ENCODE measurements at regions not wholly inside any gene's neighbourhood (a gene's known extent, or its start where the extent isn't known, plus 50 kb on each side); places are given as distances from the start of the nearest gene placed in this dataset.

DNA sequence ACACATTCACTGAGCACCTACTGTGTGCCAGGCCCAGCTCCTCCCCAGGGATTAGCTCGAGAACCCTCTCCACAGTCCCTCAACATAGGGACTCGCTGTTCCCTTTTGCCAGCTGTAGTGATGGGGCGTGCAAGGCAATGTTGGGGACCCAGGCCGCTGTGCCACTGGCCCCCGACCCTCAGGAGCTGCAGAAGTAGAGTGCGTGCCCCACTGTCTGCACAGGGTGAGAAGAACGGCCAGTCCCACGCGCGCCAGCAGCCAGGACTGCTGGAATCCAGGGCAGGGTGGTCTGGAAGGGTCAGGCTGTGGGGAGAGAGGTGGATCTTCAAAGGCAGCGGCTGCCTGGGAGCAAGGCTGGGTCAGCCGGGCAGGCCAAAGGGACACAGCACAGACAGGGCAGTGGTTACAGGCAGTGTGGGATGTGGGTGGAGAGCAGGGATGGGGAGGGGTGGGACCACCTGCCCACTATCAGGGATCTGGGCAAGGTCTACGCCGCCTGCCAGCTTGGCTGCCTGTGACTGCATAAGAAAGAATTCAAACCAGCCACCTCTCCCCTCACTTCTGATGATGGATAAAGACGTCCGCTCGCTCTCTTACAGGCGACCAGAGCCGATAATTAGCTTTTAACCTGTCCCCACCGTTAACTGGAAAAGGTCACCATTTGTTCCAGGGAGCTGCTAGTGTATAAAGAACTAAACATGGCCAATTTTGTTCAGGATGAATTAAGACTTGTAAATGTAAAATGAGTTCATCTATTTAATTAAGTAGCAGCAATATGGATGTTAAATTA, 86.7 kb upstream of the GSE1 start:
- Histone ChIP-seq H3K4me1 (peaks cover 38% of the 10 kb centered on the region), H3K9me3 (no peaks in the 10 kb centered on the region), H3K4me3 (no peak overlapping the region), H3K36me3 (no peaks in the 10 kb centered on the region), H3K27me3 (no peaks in the 10 kb centered on the region), H3K27ac (no peak overlapping the region)
- no peak for DNase-seq (ENCODE audit: extremely low spot score in 2 of 2)
- intact Hi-C loops (cut with DNase I) = no loop called here
- TF ChIP-seq POLR2A (IDR thresholded peaks at IDR 0.05) = no peak
- TF ChIP-seq, protein P1, sequence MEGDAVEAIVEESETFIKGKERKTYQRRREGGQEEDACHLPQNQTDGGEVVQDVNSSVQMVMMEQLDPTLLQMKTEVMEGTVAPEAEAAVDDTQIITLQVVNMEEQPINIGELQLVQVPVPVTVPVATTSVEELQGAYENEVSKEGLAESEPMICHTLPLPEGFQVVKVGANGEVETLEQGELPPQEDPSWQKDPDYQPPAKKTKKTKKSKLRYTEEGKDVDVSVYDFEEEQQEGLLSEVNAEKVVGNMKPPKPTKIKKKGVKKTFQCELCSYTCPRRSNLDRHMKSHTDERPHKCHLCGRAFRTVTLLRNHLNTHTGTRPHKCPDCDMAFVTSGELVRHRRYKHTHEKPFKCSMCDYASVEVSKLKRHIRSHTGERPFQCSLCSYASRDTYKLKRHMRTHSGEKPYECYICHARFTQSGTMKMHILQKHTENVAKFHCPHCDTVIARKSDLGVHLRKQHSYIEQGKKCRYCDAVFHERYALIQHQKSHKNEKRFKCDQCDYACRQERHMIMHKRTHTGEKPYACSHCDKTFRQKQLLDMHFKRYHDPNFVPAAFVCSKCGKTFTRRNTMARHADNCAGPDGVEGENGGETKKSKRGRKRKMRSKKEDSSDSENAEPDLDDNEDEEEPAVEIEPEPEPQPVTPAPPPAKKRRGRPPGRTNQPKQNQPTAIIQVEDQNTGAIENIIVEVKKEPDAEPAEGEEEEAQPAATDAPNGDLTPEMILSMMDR (IDR thresholded peaks at IDR 0.05) = no peak
- no peak for TF ChIP-seq POLR2AphosphoS5 (IDR thresholded peaks at IDR 0.05; ENCODE audit: insufficient read depth in 1 of 2, low read depth in 1 of 2)

DNA sequence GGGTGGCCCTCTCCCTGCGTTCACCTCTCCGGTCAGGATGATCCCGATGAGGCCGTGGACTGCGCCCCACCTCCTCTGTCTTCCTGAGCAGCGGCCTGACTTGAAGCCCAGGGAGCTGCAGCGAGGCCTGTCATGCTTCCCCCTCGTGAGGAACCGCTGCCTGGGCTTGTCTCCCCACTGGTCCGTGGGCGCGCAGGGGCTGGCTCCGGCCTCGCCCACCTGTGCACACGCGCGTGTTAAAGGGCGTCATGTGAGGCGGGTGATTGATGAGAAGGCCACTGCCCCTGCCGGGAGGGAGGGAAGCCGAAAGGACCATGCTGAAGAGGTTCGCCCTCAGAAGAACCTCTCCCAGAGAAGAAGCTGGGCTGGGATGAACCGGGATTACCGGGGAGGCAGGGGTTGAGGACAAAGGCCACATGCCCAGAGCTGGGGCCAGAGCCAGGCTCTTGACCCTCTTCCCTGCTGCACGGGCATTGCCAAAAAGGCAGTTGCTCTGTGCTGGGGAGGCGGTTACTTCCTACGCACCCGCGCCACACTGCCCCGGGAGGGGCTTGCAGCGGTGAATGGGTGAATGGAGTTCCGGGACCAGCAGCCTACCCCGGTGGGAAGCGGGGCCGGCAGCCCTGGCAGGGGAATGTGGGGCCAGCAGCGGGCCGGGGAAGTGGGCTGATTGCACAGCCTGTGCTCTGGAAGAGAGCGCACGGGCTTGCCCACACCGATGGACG, 85.9 kb upstream of the GSE1 start:
- intact Hi-C loops (cut with DNase I) = no loop called here
- no peak overlapping the region for H3K4me3 ChIP-seq
- no peak for TF ChIP-seq POLR2AphosphoS5 (IDR thresholded peaks at IDR 0.05; ENCODE audit: insufficient read depth in 1 of 2, low read depth in 1 of 2)
- no peak for TF ChIP-seq POLR2A (IDR thresholded peaks at IDR 0.05)
- TF ChIP-seq, protein P1 (IDR thresholded peaks at IDR 0.05) = no peak
- H3K27me3 ChIP-seq = no peaks in the 10 kb centered on the region
- no peaks in the 10 kb centered on the region for H3K9me3 ChIP-seq
- no peak overlapping the region for H3K27ac ChIP-seq
- H3K36me3 ChIP-seq = no peaks in the 10 kb centered on the region
- peaks cover 30% of the 10 kb centered on the region for H3K4me1 ChIP-seq
- DNase-seq (ENCODE audit: extremely low spot score in 2 of 2) = no peak

DNA sequence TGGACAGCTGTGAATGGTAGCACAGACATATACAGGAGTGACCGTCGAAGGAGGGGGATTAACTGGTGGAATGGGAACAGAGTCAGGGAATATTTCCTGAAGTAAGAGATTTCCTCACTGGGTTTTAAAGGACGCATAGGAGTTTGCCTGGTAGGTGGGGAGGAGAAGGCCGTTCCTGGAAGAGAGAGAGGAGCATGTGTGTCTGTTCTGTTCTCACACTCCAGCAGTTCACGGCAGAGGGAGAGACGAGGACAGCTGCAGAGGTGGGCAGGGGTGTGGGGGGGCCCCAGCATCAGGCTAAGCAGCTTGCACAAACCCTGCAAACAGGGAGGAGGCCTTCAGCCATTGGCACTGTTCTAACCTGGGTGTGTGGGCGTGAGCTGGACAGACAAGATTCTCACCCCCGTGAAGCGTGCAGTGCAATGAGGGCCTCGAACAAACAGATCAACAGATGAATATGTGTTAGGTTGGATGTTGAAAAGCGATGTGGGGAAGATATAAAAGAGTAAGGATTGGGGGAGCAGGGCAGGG, 85.3 kb upstream of the GSE1 start:
- TF ChIP-seq, protein P1 (IDR thresholded peaks at IDR 0.05) = no peak
- no peak for TF ChIP-seq POLR2AphosphoS5 (IDR thresholded peaks at IDR 0.05; ENCODE audit: insufficient read depth in 1 of 2, low read depth in 1 of 2)
- TF ChIP-seq POLR2A (IDR thresholded peaks at IDR 0.05) = no peak

DNA sequence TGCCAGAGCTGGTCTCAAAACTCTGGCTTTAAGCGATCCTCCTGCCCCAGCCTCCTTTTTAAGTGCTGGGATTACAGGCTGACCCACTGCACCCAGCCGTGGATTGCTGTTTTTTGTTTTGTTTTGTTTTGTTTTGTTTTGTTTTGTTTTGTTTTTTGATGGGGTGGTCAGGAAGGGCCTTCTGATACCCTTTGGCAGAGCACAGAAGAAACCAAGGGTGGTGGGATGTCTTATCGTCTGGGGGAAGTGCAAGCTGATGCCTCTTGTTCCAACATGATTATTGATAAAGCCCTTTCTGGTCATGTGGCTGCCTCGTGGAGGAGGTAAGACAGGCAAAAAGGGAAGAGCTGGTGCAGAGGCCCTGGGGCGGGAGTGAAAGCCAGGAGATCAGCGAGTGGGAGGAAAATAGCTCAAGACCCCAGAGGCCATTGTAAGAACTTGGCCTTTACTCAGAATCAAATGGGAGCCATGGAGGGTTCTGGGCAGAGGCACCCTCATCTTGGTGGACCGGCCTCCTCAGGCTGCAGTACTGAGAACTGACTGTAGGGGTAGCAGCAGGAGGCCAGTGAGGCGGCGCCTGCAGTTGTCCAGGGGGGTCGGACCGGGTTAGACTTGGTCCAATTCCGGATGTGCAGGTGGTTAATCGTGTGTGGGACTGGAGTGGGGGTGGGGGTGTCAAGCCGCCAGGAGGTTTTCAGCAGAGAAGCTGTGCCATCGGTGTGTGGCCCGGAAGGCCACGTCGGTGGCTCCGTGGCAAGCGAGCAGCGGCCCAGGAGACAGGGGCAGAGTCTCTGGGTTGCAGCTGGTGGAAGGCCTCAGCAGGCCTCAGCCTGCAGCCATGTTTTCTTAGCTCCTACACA, 84.4 kb upstream of the GSE1 start:
- TF ChIP-seq, protein P1 (IDR thresholded peaks at IDR 0.05) = peak in 1 of 3 experiments; percentile 14
- no peak for TF ChIP-seq POLR2A (IDR thresholded peaks at IDR 0.05)
- no peak for TF ChIP-seq POLR2AphosphoS5 (IDR thresholded peaks at IDR 0.05; ENCODE audit: insufficient read depth in 1 of 2, low read depth in 1 of 2)
- intact Hi-C loops (cut with DNase I) = no loop called here
- no peaks in the 10 kb centered on the region for H3K9me3 ChIP-seq
- no peak overlapping the region for H3K4me3 ChIP-seq
- no peaks in the 10 kb centered on the region for H3K27me3 ChIP-seq
- H3K4me1 ChIP-seq = peaks cover 14% of the 10 kb centered on the region
- H3K36me3 ChIP-seq = no peaks in the 10 kb centered on the region
- H3K27ac ChIP-seq = no peak overlapping the region
- no peak for DNase-seq (ENCODE audit: extremely low spot score in 2 of 2)

More for the DNA sequence above, 85.3 kb upstream of the GSE1 start:
- H3K4me3 ChIP-seq = no peak overlapping the region
- intact Hi-C loops (cut with DNase I) = no loop called here
- peaks cover 24% of the 10 kb centered on the region for H3K4me1 ChIP-seq
- no peak overlapping the region for H3K27ac ChIP-seq
- no peaks in the 10 kb centered on the region for H3K36me3 ChIP-seq
- DNase-seq (ENCODE audit: extremely low spot score in 2 of 2) = no peak
- H3K9me3 ChIP-seq = no peaks in the 10 kb centered on the region
- H3K27me3 ChIP-seq = no peaks in the 10 kb centered on the region

Measured in vagina (tissue), 2 donors.